ENCODE measurements at regions not wholly inside any gene's neighbourhood (a gene's known extent, or its start where the extent isn't known, plus 50 kb on each side); places are given as distances from the start of the nearest gene placed in this dataset.

- TF ChIP-seq ZNF462 (CRISPR knock-in tag; IDR thresholded peaks at IDR 0.05) (no peak), ZNF114 (CRISPR knock-in tag; IDR thresholded peaks at IDR 0.05) (no peak), EZH2 (IDR thresholded peaks at IDR 0.05; ENCODE audit: low read depth, unreplicated experiment) (no peak), STAT1 (IDR thresholded peaks at IDR 0.05; ENCODE audit: unreplicated experiment) (no peak), JUNB (IDR thresholded peaks at IDR 0.05; ENCODE audit: unreplicated experiment) (no peak), CREB1 (CRISPR knock-in tag; IDR thresholded peaks at IDR 0.05; ENCODE audit: low read depth) (no peak)
These were observed 190.5 kb downstream of the ZFP36L2 start (continued) for GRCh38 chr2:43035922-43036321.

GRCh38 chr2:43034921-43035320, 191.5 kb downstream of the ZFP36L2 start:
- no peak for ATAC-seq
- Mint-ChIP-seq H3K27me3 (ENCODE audit: insufficient read depth, low read depth, poor library complexity) (peaks cover 2% of the 10 kb centered on the region), H3K27ac (no peak overlapping the region), H3K9me3 (no peaks in the 10 kb centered on the region; the same call in 1 of the 3 replicates), H3K4me3 (no peak overlapping the region), H3K4me1 (peaks cover 4% of the 10 kb centered on the region), H3K36me3 (ENCODE audit: low read depth) (no peaks in the 10 kb centered on the region; the same call in 2 of the 3 replicates)
- Histone ChIP-seq H3K4me1 (ENCODE audit: insufficient read depth) (no peaks in the 10 kb centered on the region), H3K79me2 (replicated peaks; ENCODE audit: insufficient read depth) (no peaks in the 10 kb centered on the region), H2AFZ (no peak overlapping the region), H3F3A (replicated peaks; ENCODE audit: low read depth) (no peaks in the 10 kb centered on the region), H3K4me3 (no peak overlapping the region), H3K4me2 (no peak overlapping the region), H3K27me3 (ENCODE audit: insufficient read depth) (no peaks in the 10 kb centered on the region), H3K27ac (ENCODE audit: low read depth) (no peak overlapping the region), H4K20me1 (replicated peaks; ENCODE audit: insufficient read depth) (no peaks in the 10 kb centered on the region), H3K9me2 (ENCODE audit: insufficient read depth) (no peaks in the 10 kb centered on the region), H3K36me3 (ENCODE audit: insufficient read depth) (no peaks in the 10 kb centered on the region)
- no peak for DNase-seq (ENCODE audit: low spot score)
- TF ChIP-seq ZNF462 (CRISPR knock-in tag; IDR thresholded peaks at IDR 0.05): no peak
- TF ChIP-seq ZNF114 (CRISPR knock-in tag; IDR thresholded peaks at IDR 0.05): no peak
- no peak for TF ChIP-seq ETS1 (IDR thresholded peaks at IDR 0.05)
- TF ChIP-seq EZH2 (IDR thresholded peaks at IDR 0.05; ENCODE audit: low read depth, unreplicated experiment): no peak
- no peak for TF ChIP-seq NANOG (IDR thresholded peaks at IDR 0.05; ENCODE audit: borderline replicate concordance)
- TF ChIP-seq CREB1 (CRISPR knock-in tag; IDR thresholded peaks at IDR 0.05; ENCODE audit: low read depth): no peak
- no peak for TF ChIP-seq ZNF331 (CRISPR knock-in tag; IDR thresholded peaks at IDR 0.05; ENCODE audit: low read depth)

All from GM23338 (cell line).